GM18868 (cell line): ENCODE measurements at regions not wholly inside any gene's neighbourhood (a gene's known extent, or its start where the extent isn't known, plus 50 kb on each side); places are given as distances from the start of the nearest gene placed in this dataset.

Experiments
- ATAC-seq: cut with Tn5 transposase; IDR thresholded peaks from one replicate; pipeline ENCODE4 v1.9.1; 2021; ENCODE audit warnings: mild to moderate bottlenecking, moderate library complexity; ENCODE audit not compliant: unreplicated experiment

GRCh38 chr4:136458326-136458725, 1074.0 kb downstream of the PCDH18 start:
- no peak for ATAC-seq

GRCh38 chr4:136457577-136457976, 1074.7 kb downstream of the PCDH18 start:
- ATAC-seq: no peak

- ATAC-seq: no peak
These were observed 1075.3 kb downstream of the PCDH18 start for GRCh38 chr4:136457004-136457403.

- no peak for ATAC-seq
These were observed 1089.3 kb downstream of the PCDH18 start for GRCh38 chr4:136443006-136443405.

GRCh38 chr4:136442447-136442846, 1089.8 kb downstream of the PCDH18 start:
- ATAC-seq: no peak

GRCh38 chr4:136441629-136442282, 1090.5 kb downstream of the PCDH18 start:
- no peak for ATAC-seq

- ATAC-seq: no peak
These were observed 1093.6 kb downstream of the PCDH18 start for GRCh38 chr4:136438645-136439044.

GRCh38 chr4:136424052-136424451, 1108.2 kb downstream of the PCDH18 start:
- ATAC-seq: no peak

- no peak for ATAC-seq
These were observed 1117.3 kb downstream of the PCDH18 start for GRCh38 chr4:136414981-136415380.

- ATAC-seq: no peak
These were observed 1119.6 kb downstream of the PCDH18 start for GRCh38 chr4:136412708-136413107.

- no peak for ATAC-seq
These were observed 1131.5 kb downstream of the PCDH18 start for GRCh38 chr4:136400829-136401228.

- ATAC-seq: no peak
These were observed 1137.0 kb downstream of the PCDH18 start for GRCh38 chr4:136395212-136395722.

- no peak for ATAC-seq
These were observed 1139.7 kb downstream of the PCDH18 start for GRCh38 chr4:136392576-136392975.

- no peak for ATAC-seq
These were observed 1141.5 kb downstream of the PCDH18 start for GRCh38 chr4:136390824-136391223.

GRCh38 chr4:136383082-136383481, 1149.2 kb downstream of the PCDH18 start:
- no peak for ATAC-seq

GRCh38 chr4:136371231-136371630, 1161.1 kb downstream of the PCDH18 start:
- ATAC-seq: no peak

- no peak for ATAC-seq
These were observed 1163.2 kb downstream of the PCDH18 start for GRCh38 chr4:136369073-136369472.

- ATAC-seq: no peak
These were observed 1174.7 kb downstream of the PCDH18 start for GRCh38 chr4:136357556-136357955.

GRCh38 chr4:136355970-136356369, 1176.3 kb downstream of the PCDH18 start:
- ATAC-seq: no peak

GRCh38 chr4:136343340-136343739, 1189.0 kb downstream of the PCDH18 start:
- ATAC-seq: no peak

- no peak for ATAC-seq
These were observed 1189.6 kb downstream of the PCDH18 start for GRCh38 chr4:136342666-136343065.

GRCh38 chr4:136337216-136337615, 1195.1 kb downstream of the PCDH18 start:
- ATAC-seq: no peak

GRCh38 chr4:136336479-136336878, 1195.8 kb downstream of the PCDH18 start:
- ATAC-seq: no peak
